H1 (cell line): ENCODE measurements at regions not wholly inside any gene's neighbourhood (a gene's known extent, or its start where the extent isn't known, plus 50 kb on each side); places are given as distances from the start of the nearest gene placed in this dataset.

Source experiments
- CTCF ChIA-PET: fragments of 300-600 bp; sonication (Branson Sonifier 250); formaldehyde crosslinking; loops from one replicate; lab custom pipeline; 2021; ENCODE audit not compliant: partially characterized antibody; lab: Charles Lee
- POLR2A ChIA-PET: fragments of 300-600 bp; sonication (Branson Sonifier 250); formaldehyde crosslinking; loops from one replicate; lab custom pipeline; 2021; ENCODE audit warnings: inconsistent platforms; ENCODE audit not compliant: partially characterized antibody; lab: Charles Lee
- DNase-seq, 2 experiments: peaks; one replicate each; pipeline versions ENCODE4 v3.0.0 to v3.0.0-alpha.2; 2010 to 2022; ENCODE audit warnings: low spot score in 2 of 2, low read depth in 1 of 2, mixed read lengths in 1 of 2
- FAIRE-seq: peaks from 2 replicates; lab custom pipeline; 2011; peaks lifted over from hg19 to GRCh38; lab: Jason Lieb, UNC
- H2AFZ ChIP-seq: 2 replicates; pipeline ENCODE4 v1.8.1; 2012; ENCODE audit warnings: low read length, inconsistent platforms
- H2AK5ac ChIP-seq: 2 replicates; pipeline ENCODE4 v1.6.1; 2013; ENCODE audit warnings: low read depth, low read length
- H2BK120ac ChIP-seq: replicated peaks from 2 replicates; pipeline ENCODE3; 2013; ENCODE audit warnings: low read depth, low read length, inconsistent platforms
- H2BK12ac ChIP-seq: 2 replicates; pipeline ENCODE4 v1.6.1; 2013; ENCODE audit warnings: low read depth, low read length
- H2BK15ac ChIP-seq: 2 replicates; pipeline ENCODE4 v1.6.1; 2013; ENCODE audit warnings: low read length
- H2BK20ac ChIP-seq: 2 replicates; pipeline ENCODE4 v1.6.1; 2013; ENCODE audit warnings: low read length
- H2BK5ac ChIP-seq: 2 replicates; pipeline ENCODE4 v1.6.1; 2013; ENCODE audit warnings: low read depth, low read length
- H3K14ac ChIP-seq: 2 replicates; pipeline ENCODE4 v1.6.1; 2013; ENCODE audit warnings: inconsistent platforms; ENCODE audit not compliant: insufficient read length
- H3K18ac ChIP-seq: 2 replicates; pipeline ENCODE4 v1.6.1; 2013; ENCODE audit warnings: low read length; ENCODE audit errors: extremely low read depth
- H3K23ac ChIP-seq: 2 replicates; pipeline ENCODE4 v1.6.1; 2013; ENCODE audit warnings: inconsistent platforms; ENCODE audit not compliant: insufficient read length
- H3K23me2 ChIP-seq: 2 replicates; pipeline ENCODE4 v1.6.1; 2013; ENCODE audit warnings: low read depth, low read length
- H3K27ac ChIP-seq: 2 replicates; pipeline ENCODE4 v1.6.1; 2011; ENCODE audit warnings: low read depth, low read length, inconsistent platforms
- H3K27me3 ChIP-seq, 4 experiments: replicated peaks in 1 of 4; 1 replicate in 1 of 4; 2 replicates in 3 of 4; pipeline versions ENCODE4 v1.6.1 to v1.8.1; 2011 to 2013; ENCODE audit warnings: low read length in 3 of 4, mild to moderate bottlenecking in 3 of 4, inconsistent platforms in 2 of 4, mixed read lengths in 2 of 4, moderate library complexity in 1 of 4; ENCODE audit not compliant: control insufficient read depth in 3 of 4, insufficient read depth in 3 of 4; ENCODE audit errors: extremely low read depth in 1 of 4
- H3K36me3 ChIP-seq, 4 experiments: 2 replicates each; pipeline versions ENCODE4 v1.6.1 to v1.8.1; 2011 to 2013; ENCODE audit warnings: mild to moderate bottlenecking in 4 of 4, low read length in 3 of 4, moderate library complexity in 2 of 4, control low read depth in 1 of 4, inconsistent platforms in 1 of 4; ENCODE audit not compliant: insufficient read depth in 4 of 4, control insufficient read depth in 2 of 4
- H3K4ac ChIP-seq: replicated peaks from 2 replicates; pipeline ENCODE3; 2013; ENCODE audit warnings: low read length, low read depth, mixed read lengths, inconsistent platforms; ENCODE audit not compliant: insufficient read length
- H3K4me1 ChIP-seq, 4 experiments: replicated peaks in 1 of 4; 1 replicate in 1 of 4; 2 replicates in 3 of 4; pipeline versions ENCODE4 v1.6.1 to v1.8.1; 2011 to 2013; ENCODE audit warnings: low read length in 3 of 4, inconsistent platforms in 2 of 4, mixed read lengths in 1 of 4; ENCODE audit not compliant: insufficient read depth in 4 of 4, control insufficient read depth in 3 of 4
- H3K4me2 ChIP-seq, 2 experiments: 2 replicates each; pipeline versions ENCODE4 v1.6.1 to v1.8.1; 2011 to 2013; ENCODE audit warnings: low read depth in 2 of 2, low read length in 2 of 2, control low read depth in 1 of 2, inconsistent platforms in 1 of 2, mild to moderate bottlenecking in 1 of 2; ENCODE audit not compliant: insufficient read depth in 1 of 2
- H3K4me3 ChIP-seq, 4 experiments: fragments of 200-600, 300-600 bp in 1 of 4; sonication (generic), shearing (Covaris generic), sonication (Bioruptor Twin) in 1 of 4; 2 replicates each; pipeline versions ENCODE4 v1.5.1 to v1.8.1; 2011 to 2016; ENCODE audit warnings: low read length in 4 of 4, low read depth in 3 of 4, control low read depth in 2 of 4, inconsistent platforms in 2 of 4, mild to moderate bottlenecking in 2 of 4, mixed read lengths in 1 of 4, moderate library complexity in 1 of 4; ENCODE audit not compliant: insufficient read depth in 2 of 4; ENCODE audit errors: extremely low read depth in 1 of 4
- H3K56ac ChIP-seq: replicated peaks from 2 replicates; pipeline ENCODE3; 2013; ENCODE audit warnings: low read depth, mild to moderate bottlenecking, mixed read lengths, low read length, inconsistent platforms; ENCODE audit not compliant: insufficient read length
- H3K79me1 ChIP-seq: 2 replicates; pipeline ENCODE4 v1.6.1; 2013; ENCODE audit warnings: low read depth, low read length, control low read depth
- H3K79me2 ChIP-seq, 2 experiments: 2 replicates each; pipeline versions ENCODE4 v1.6.1 to v1.8.1; 2012 to 2013; ENCODE audit warnings: low read length in 2 of 2, mild to moderate bottlenecking in 2 of 2, inconsistent platforms in 1 of 2; ENCODE audit not compliant: insufficient read depth in 2 of 2, control insufficient read depth in 1 of 2
- H3K9ac ChIP-seq, 4 experiments: replicated peaks in 1 of 4; 1 replicate in 1 of 4; 2 replicates in 3 of 4; pipeline versions ENCODE4 v1.6.1 to v1.8.1; 2011 to 2013; ENCODE audit warnings: low read depth in 3 of 4, low read length in 3 of 4, control low read depth in 2 of 4, mild to moderate bottlenecking in 2 of 4, moderate library complexity in 2 of 4, inconsistent platforms in 1 of 4; ENCODE audit errors: extremely low read depth in 1 of 4
- H3K9me3 ChIP-seq, 2 experiments: 2 replicates each; pipeline versions ENCODE4 v1.6.1 to v1.8.1; 2012 to 2013; ENCODE audit warnings: mild to moderate bottlenecking in 2 of 2, moderate library complexity in 2 of 2, control low read depth in 1 of 2, inconsistent platforms in 1 of 2, low read depth in 1 of 2, low read length in 1 of 2, mixed read lengths in 1 of 2; ENCODE audit not compliant: insufficient read depth in 2 of 2
- H4K20me1 ChIP-seq, 2 experiments: replicated peaks in 1 of 2; 2 replicates each; pipeline versions ENCODE3 to v1.8.1; 2011 to 2013; ENCODE audit warnings: inconsistent platforms in 2 of 2, low read length in 2 of 2, mild to moderate bottlenecking in 1 of 2; ENCODE audit not compliant: insufficient read depth in 2 of 2, control insufficient read depth in 1 of 2
- H4K5ac ChIP-seq: 2 replicates; pipeline ENCODE4 v1.6.1; 2013; ENCODE audit warnings: low read length, low read depth, mixed read lengths, inconsistent platforms; ENCODE audit not compliant: insufficient read length
- H4K8ac ChIP-seq: 2 replicates; pipeline ENCODE4 v1.8.0; 2013; ENCODE audit warnings: mild to moderate bottlenecking, moderate library complexity, low read length, inconsistent platforms; ENCODE audit not compliant: insufficient read depth; ENCODE audit errors: extremely low read depth
- H4K91ac ChIP-seq: replicated peaks from 2 replicates; pipeline ENCODE3; 2013; ENCODE audit warnings: low read length, mixed read lengths, inconsistent platforms; ENCODE audit not compliant: insufficient read length
- POU5F1 ChIP-seq: IDR thresholded peaks from 2 replicates; pipeline ENCODE4 v1.6.1; 2011; ENCODE audit warnings: low read depth, mild to moderate bottlenecking, low read length, moderate library complexity
- RNF2 ChIP-seq: fragments of 200-900, 300-1000 bp; sonication (generic); IDR thresholded peaks from 2 replicates; pipeline ENCODE4 v1.7.1; 2016; ENCODE audit warnings: borderline replicate concordance, low read depth, mild to moderate bottlenecking, antibody characterized with exemption, low read length; ENCODE audit not compliant: poor library complexity, severe bottlenecking; ENCODE audit errors: missing control alignments
- WGBS, 2 experiments: shearing (Covaris generic) in 1 of 2; methylation state at CpG; one replicate each; pipeline versions ENCODE4 v1.1.6 to v1.1.7; 2013 to 2015; ENCODE audit warnings: low lambda C conversion rate in 2 of 2, mixed read lengths in 2 of 2, inconsistent platforms in 1 of 2, low coverage in 1 of 2, missing lambda C conversion rate in 1 of 2; ENCODE audit not compliant: insufficient replicate concordance in 2 of 2, insufficient coverage in 1 of 2, insufficient read length in 1 of 2; ENCODE audit errors: extremely low coverage in 1 of 2, missing lambda C conversion rate in 1 of 2; 5-methylcytosine and 5-hydroxymethylcytosine counted together
- TF ChIP-seq, protein P1 (sequence below): IDR thresholded peaks from 2 replicates; pipeline ENCODE4 v1.6.1; 2011; ENCODE audit warnings: low read depth, mild to moderate bottlenecking, low read length; ENCODE audit not compliant: insufficient read depth

- H4K91ac ChIP-seq, result no peak overlapping the region
- no peak overlapping the region for H3K4me3 ChIP-seq
- no peaks in the 10 kb centered on the region for H3K79me1 ChIP-seq
- H3K56ac ChIP-seq, result no peak overlapping the region
- no peak for DNase-seq
- H3K27me3 ChIP-seq, result no peaks in the 10 kb centered on the region
- H2BK12ac ChIP-seq, result no peak overlapping the region
- TF ChIP-seq POU5F1 (no peak), RNF2 (no peak)
- TF ChIP-seq, protein P1, sequence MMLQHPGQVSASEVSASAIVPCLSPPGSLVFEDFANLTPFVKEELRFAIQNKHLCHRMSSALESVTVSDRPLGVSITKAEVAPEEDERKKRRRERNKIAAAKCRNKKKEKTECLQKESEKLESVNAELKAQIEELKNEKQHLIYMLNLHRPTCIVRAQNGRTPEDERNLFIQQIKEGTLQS, result no peak
- no peak overlapping the region for H3K4ac ChIP-seq
- no peak overlapping the region for H3K18ac ChIP-seq
- no peak overlapping the region for H4K8ac ChIP-seq
- H3K9me3 ChIP-seq, result no peaks in the 10 kb centered on the region
- WGBS, 2 experiments, result 91% methylated on average over 7 of the region's 7 CpGs; no CpG with 5 or more reads in 1 of the 2 experiments
- no peak overlapping the region for H4K5ac ChIP-seq
- no peak overlapping the region for H3K9ac ChIP-seq
- no peak overlapping the region for H2BK15ac ChIP-seq
- no peaks in the 10 kb centered on the region for H3K36me3 ChIP-seq
- no peak overlapping the region for H2BK5ac ChIP-seq
- H4K20me1 ChIP-seq, result no peaks in the 10 kb centered on the region
- no peak overlapping the region for H3K27ac ChIP-seq
- no peak overlapping the region for H3K23ac ChIP-seq
- peaks cover 0 to 9% (median 7%) of the 10 kb centered on the region in 4 experiments; a peak in 3 of 7 replicates for H3K4me1 ChIP-seq
- no peak overlapping the region for H2AFZ ChIP-seq
- H3K79me2 ChIP-seq, result no peaks in the 10 kb centered on the region
- H3K23me2 ChIP-seq, result no peaks in the 10 kb centered on the region
- no peak for FAIRE-seq
- no peak overlapping the region for H3K4me2 ChIP-seq
- no peak overlapping the region for H2BK120ac ChIP-seq
- H2BK20ac ChIP-seq, result no peak overlapping the region
- CTCF ChIA-PET, result interaction anchor here (0.7 to 1.2 kb wide), 2 partner anchors 16 to 33 kb away, joined by 3 read pairs; no protein-coding TSS in a partner anchor
- POLR2A ChIA-PET, result no interaction called here
- H2AK5ac ChIP-seq, result no peak overlapping the region
- H3K14ac ChIP-seq, result no peak overlapping the region
These were observed 167.6 kb upstream of the ESRRG start for GRCh38 chr1:216890871-216891270.
